ENCODE measurements at regions not wholly inside any gene's neighbourhood (a gene's known extent, or its start where the extent isn't known, plus 50 kb on each side); places are given as distances from the start of the nearest gene placed in this dataset.

DNA sequence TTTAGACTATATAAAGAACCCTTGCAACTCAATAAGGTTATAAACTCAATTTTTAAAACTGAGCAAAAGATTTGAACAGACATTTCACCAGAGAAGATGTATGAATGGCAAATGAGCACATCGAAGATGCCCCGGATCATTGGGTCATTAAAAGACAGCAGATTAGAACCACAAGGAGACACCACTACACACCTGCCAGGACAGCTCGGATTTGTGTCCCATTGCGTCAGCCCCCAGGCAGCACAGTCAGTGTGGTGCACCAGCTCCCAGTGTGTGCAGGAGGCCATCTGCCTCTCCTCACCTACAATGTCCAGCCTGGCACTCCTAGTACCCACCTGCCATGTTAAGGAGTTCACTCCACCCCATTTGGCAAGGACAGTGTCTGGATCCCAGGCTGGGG, 61.1 kb upstream of the LRP8 start (continued):
- TF ChIP-seq ZNF248 (tag by site-specific recombination; IDR thresholded peaks at IDR 0.05) (no peak), ZNF701 (tag by site-specific recombination; IDR thresholded peaks at IDR 0.05) (no peak), SP3 (tag by site-specific recombination; IDR thresholded peaks at IDR 0.05) (no peak), ZNF16 (tag by site-specific recombination; IDR thresholded peaks at IDR 0.05; ENCODE audit: low read depth) (no peak), ZNF140 (tag by site-specific recombination; IDR thresholded peaks at IDR 0.05) (no peak)

DNA sequence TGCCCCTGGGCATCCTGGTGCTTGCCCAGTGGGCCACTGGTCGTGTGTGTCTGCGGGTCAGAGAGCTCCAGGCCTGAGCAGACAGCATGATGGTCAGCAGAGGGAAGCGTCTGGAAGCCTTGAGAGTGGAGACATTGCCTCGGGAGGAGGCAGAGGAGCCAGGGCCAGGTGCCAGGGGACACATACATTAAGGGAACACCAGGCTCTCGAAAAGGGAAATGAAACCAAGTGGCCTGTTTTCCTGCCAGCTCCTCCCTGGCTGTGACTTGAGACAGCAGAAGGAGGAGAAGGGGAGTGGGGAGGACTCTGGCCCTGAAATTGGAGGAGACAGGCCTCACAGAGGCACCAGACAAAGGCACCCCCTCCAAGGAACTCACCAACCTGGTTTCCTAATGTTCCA, 62.4 kb upstream of the LRP8 start:
- no peaks in the 10 kb centered on the region for H3K9me3 ChIP-seq (ENCODE audit: control insufficient read depth, insufficient read depth, low read depth, low read length)
- no peaks in the 10 kb centered on the region for H3K36me3 ChIP-seq (ENCODE audit: control insufficient read depth in 2 of 2, insufficient read depth in 1 of 2, low read length in 2 of 2)
- ChIA-PET POLR2A (interaction anchor here (0.6 to 0.7 kb wide), 3 partner anchors 10 to 1349 kb away, joined by 4 to 10 read pairs (median 4); no protein-coding TSS in a partner anchor), CTCF (interaction anchor here (9.6 kb wide), 1 partner anchor 111 kb away, joined by 172 read pairs; no protein-coding TSS in a partner anchor)
- no peaks in the 10 kb centered on the region for H3K4me1 ChIP-seq (ENCODE audit: control insufficient read depth, insufficient read depth, low read length)
- no peak overlapping the region for H3K27ac ChIP-seq (ENCODE audit: extremely low read depth, low read depth, low read length)
- TF ChIP-seq ZNF555 (tag by site-specific recombination; conservative IDR thresholded peaks at IDR 0.05) (no peak), ZNF174 (tag by site-specific recombination; IDR thresholded peaks at IDR 0.05) (no peak), ZNF324 (tag by site-specific recombination; IDR thresholded peaks at IDR 0.05) (no peak), ZNF549 (tag by site-specific recombination; IDR thresholded peaks at IDR 0.05) (no peak), GLIS1 (tag by site-specific recombination; IDR thresholded peaks at IDR 0.05) (no peak), ZNF621 (tag by site-specific recombination; IDR thresholded peaks at IDR 0.05) (no peak), ZNF311 (tag by site-specific recombination; IDR thresholded peaks at IDR 0.05; ENCODE audit: borderline replicate concordance) (no peak), ZSCAN16 (tag by site-specific recombination; IDR thresholded peaks at IDR 0.05) (no peak), ZNF521 (tag by site-specific recombination; IDR thresholded peaks at IDR 0.05) (no peak), KLF10 (tag by site-specific recombination; IDR thresholded peaks at IDR 0.05) (no peak), OVOL3 (tag by site-specific recombination; IDR thresholded peaks at IDR 0.05) (no peak), ZNF133 (tag by site-specific recombination; IDR thresholded peaks at IDR 0.05) (no peak)
- TF ChIP-seq, protein P1, sequence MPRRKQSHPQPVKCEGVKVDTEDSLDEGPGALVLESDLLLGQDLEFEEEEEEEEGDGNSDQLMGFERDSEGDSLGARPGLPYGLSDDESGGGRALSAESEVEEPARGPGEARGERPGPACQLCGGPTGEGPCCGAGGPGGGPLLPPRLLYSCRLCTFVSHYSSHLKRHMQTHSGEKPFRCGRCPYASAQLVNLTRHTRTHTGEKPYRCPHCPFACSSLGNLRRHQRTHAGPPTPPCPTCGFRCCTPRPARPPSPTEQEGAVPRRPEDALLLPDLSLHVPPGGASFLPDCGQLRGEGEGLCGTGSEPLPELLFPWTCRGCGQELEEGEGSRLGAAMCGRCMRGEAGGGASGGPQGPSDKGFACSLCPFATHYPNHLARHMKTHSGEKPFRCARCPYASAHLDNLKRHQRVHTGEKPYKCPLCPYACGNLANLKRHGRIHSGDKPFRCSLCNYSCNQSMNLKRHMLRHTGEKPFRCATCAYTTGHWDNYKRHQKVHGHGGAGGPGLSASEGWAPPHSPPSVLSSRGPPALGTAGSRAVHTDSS (tag by site-specific recombination; IDR thresholded peaks at IDR 0.05), result no peak
- TF ChIP-seq, protein P2, sequence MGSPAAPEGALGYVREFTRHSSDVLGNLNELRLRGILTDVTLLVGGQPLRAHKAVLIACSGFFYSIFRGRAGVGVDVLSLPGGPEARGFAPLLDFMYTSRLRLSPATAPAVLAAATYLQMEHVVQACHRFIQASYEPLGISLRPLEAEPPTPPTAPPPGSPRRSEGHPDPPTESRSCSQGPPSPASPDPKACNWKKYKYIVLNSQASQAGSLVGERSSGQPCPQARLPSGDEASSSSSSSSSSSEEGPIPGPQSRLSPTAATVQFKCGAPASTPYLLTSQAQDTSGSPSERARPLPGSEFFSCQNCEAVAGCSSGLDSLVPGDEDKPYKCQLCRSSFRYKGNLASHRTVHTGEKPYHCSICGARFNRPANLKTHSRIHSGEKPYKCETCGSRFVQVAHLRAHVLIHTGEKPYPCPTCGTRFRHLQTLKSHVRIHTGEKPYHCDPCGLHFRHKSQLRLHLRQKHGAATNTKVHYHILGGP (tag by site-specific recombination; IDR thresholded peaks at IDR 0.05), result no peak
- no peak overlapping the region for H3K4me3 ChIP-seq (ENCODE audit: low read depth, low read length)

DNA sequence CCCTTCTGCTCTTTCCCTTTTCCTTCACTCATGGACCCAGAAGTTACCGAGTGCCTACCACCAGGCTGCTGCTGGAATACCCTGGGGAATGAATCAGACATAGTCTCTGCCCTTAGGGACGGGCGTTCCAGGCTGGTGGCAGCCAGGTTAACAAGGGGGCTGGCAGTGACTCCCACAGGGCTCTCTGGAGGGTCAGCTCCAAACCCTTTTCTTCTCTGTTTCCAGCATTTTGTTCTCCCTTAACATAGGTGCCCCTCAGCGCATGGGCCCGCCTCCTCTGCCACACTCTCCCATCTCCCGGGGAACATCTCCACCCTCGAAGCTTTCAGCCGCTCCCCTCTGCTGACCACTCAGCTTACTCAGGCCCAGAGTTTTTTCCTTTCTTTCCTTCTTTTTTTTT, 62.9 kb upstream of the LRP8 start:
- CTCF ChIA-PET, result interaction anchor here (9.6 kb wide), 1 partner anchor 112 kb away, joined by 172 read pairs; no protein-coding TSS in a partner anchor
- no peaks in the 10 kb centered on the region for H3K9me3 ChIP-seq (ENCODE audit: control insufficient read depth, insufficient read depth, low read depth, low read length)
- H3K4me1 ChIP-seq (ENCODE audit: control insufficient read depth, insufficient read depth, low read length), result no peaks in the 10 kb centered on the region
- H3K27ac ChIP-seq (ENCODE audit: extremely low read depth, low read depth, low read length), result no peak overlapping the region
- H3K36me3 ChIP-seq (ENCODE audit: control insufficient read depth in 2 of 2, insufficient read depth in 1 of 2, low read length in 2 of 2), result no peaks in the 10 kb centered on the region
- POLR2A ChIA-PET, result interaction anchor here (0.6 to 0.7 kb wide), 3 partner anchors 10 to 1348 kb away, joined by 4 to 10 read pairs (median 4); no protein-coding TSS in a partner anchor
- H3K4me3 ChIP-seq (ENCODE audit: low read depth, low read length), result no peak overlapping the region
- TF ChIP-seq ZNF433 (tag by site-specific recombination; IDR thresholded peaks at IDR 0.05; ENCODE audit: low read depth) (no peak), GLIS1 (tag by site-specific recombination; IDR thresholded peaks at IDR 0.05) (no peak), SCRT2 (tag by site-specific recombination; IDR thresholded peaks at IDR 0.05) (no peak), GLI2 (tag by site-specific recombination; IDR thresholded peaks at IDR 0.05; ENCODE audit: borderline replicate concordance, low read depth) (no peak), ZNF600 (tag by site-specific recombination; IDR thresholded peaks at IDR 0.05) (no peak), ZNF571 (tag by site-specific recombination; IDR thresholded peaks at IDR 0.05) (no peak), KLF9 (tag by site-specific recombination; IDR thresholded peaks at IDR 0.05; ENCODE audit: low read depth) (no peak), ZFHX2 (tag by site-specific recombination; conservative IDR thresholded peaks at IDR 0.05) (no peak), ZNF121 (tag by site-specific recombination; IDR thresholded peaks at IDR 0.05) (no peak), ZBTB8A (tag by site-specific recombination; IDR thresholded peaks at IDR 0.05) (no peak), ZNF394 (tag by site-specific recombination; IDR thresholded peaks at IDR 0.05; ENCODE audit: borderline replicate concordance) (no peak)
- TF ChIP-seq, protein P3, sequence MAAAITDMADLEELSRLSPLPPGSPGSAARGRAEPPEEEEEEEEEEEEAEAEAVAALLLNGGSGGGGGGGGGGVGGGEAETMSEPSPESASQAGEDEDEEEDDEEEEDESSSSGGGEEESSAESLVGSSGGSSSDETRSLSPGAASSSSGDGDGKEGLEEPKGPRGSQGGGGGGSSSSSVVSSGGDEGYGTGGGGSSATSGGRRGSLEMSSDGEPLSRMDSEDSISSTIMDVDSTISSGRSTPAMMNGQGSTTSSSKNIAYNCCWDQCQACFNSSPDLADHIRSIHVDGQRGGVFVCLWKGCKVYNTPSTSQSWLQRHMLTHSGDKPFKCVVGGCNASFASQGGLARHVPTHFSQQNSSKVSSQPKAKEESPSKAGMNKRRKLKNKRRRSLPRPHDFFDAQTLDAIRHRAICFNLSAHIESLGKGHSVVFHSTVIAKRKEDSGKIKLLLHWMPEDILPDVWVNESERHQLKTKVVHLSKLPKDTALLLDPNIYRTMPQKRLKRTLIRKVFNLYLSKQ (tag by site-specific recombination; IDR thresholded peaks at IDR 0.05; ENCODE audit: borderline replicate concordance), result no peak
- TF ChIP-seq, protein P4, sequence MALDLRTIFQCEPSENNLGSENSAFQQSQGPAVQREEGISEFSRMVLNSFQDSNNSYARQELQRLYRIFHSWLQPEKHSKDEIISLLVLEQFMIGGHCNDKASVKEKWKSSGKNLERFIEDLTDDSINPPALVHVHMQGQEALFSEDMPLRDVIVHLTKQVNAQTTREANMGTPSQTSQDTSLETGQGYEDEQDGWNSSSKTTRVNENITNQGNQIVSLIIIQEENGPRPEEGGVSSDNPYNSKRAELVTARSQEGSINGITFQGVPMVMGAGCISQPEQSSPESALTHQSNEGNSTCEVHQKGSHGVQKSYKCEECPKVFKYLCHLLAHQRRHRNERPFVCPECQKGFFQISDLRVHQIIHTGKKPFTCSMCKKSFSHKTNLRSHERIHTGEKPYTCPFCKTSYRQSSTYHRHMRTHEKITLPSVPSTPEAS (tag by site-specific recombination; IDR thresholded peaks at IDR 0.05), result no peak
